SK-N-MC (cell line): ENCODE measurements at regions not wholly inside any gene's neighbourhood (a gene's known extent, or its start where the extent isn't known, plus 50 kb on each side); places are given as distances from the start of the nearest gene placed in this dataset.

Experiments
- EZH2 ChIP-seq: fragments of 200-600 bp; sonication (generic); IDR thresholded peaks from one replicate; pipeline ENCODE4 v1.6.1; 2017; ENCODE audit warnings: antibody characterized with exemption
- FOXP2 ChIP-seq: optimal IDR thresholded peaks from 2 replicates; pipeline ENCODE3; 2011; ENCODE audit warnings: mild to moderate bottlenecking, moderate library complexity; ENCODE audit not compliant: insufficient read depth; ENCODE audit errors: extremely low read length, control extremely low read depth
- POLR2AphosphoS5 ChIP-seq: IDR thresholded peaks from 2 replicates; pipeline ENCODE4 v1.6.1; 2012; ENCODE audit warnings: mild to moderate bottlenecking, low read depth, low read length, borderline replicate concordance

- TF ChIP-seq EZH2 (no peak), POLR2AphosphoS5 (no peak), FOXP2 (no peak)
Measured at GRCh38 chr1:232404227-232404626, 225.7 kb downstream of the SIPA1L2 start.
